MG63 (cell line): ENCODE measurements at regions not wholly inside any gene's neighbourhood (a gene's known extent, or its start where the extent isn't known, plus 50 kb on each side); places are given as distances from the start of the nearest gene placed in this dataset.

Experiments used
- DNase-seq: peaks from one replicate; pipeline ENCODE4 v3.0.0-alpha.2; 2020
- H3K27me3 ChIP-seq: fragments of 250-450 bp; sonication (Bioruptor Pico); 2 replicates; pipeline ENCODE4 v1.5.1; 2020; ENCODE audit warnings: mild to moderate bottlenecking, moderate library complexity
- H3K36me3 ChIP-seq: fragments of 250-450 bp; sonication (Bioruptor Pico); 2 replicates; pipeline ENCODE4 v1.5.1; 2020; ENCODE audit warnings: mild to moderate bottlenecking, moderate library complexity
- H3K4me3 ChIP-seq: fragments of 250-450 bp; sonication (Bioruptor Pico); 2 replicates; pipeline ENCODE4 v1.5.1; 2020; ENCODE audit warnings: mild to moderate bottlenecking, moderate library complexity
- H3K9me3 ChIP-seq: fragments of 250-450 bp; sonication (Bioruptor Pico); 2 replicates; pipeline ENCODE4 v1.5.1; 2020; ENCODE audit warnings: mild to moderate bottlenecking, moderate library complexity

DNA sequence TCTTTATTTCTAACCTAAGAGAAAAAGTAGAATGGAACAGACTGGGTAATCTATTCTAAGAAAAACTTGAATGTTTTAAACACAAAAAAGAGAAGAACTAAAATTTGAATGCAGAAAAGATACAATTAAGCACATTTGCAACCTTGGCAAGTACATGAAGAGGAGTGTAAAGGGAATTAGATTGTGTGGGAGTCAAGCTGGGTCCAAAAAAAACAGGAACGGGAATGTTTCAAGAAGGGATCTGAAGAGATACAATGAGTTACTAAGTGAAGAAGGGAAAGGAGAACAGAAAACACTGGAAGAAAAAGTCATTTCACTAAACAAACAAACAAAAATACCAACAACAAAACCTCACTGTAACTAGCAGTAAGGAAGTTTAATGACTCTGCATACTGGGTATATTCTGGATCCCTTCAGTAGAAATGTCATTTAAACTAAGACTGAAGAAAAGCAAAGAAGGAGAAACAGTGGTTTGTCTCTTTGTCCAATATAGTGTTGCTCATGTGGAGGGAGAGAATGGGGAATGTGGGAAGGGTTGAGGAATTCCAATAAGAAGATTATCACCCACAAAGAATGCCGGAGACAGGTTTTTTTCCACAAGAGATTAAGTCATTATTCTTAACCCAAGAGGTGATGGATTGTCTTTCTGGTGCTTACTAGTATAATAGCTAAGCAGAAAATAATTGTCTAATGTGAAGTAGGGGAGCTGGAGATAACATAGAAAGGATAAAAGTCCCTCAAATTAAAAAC, 50.4 kb upstream of the PTPN13 start:
- Histone ChIP-seq H3K27me3 (no peaks in the 10 kb centered on the region), H3K9me3 (no peaks in the 10 kb centered on the region), H3K4me3 (no peak overlapping the region), H3K36me3 (no peaks in the 10 kb centered on the region)
- DNase-seq, result no peak

DNA sequence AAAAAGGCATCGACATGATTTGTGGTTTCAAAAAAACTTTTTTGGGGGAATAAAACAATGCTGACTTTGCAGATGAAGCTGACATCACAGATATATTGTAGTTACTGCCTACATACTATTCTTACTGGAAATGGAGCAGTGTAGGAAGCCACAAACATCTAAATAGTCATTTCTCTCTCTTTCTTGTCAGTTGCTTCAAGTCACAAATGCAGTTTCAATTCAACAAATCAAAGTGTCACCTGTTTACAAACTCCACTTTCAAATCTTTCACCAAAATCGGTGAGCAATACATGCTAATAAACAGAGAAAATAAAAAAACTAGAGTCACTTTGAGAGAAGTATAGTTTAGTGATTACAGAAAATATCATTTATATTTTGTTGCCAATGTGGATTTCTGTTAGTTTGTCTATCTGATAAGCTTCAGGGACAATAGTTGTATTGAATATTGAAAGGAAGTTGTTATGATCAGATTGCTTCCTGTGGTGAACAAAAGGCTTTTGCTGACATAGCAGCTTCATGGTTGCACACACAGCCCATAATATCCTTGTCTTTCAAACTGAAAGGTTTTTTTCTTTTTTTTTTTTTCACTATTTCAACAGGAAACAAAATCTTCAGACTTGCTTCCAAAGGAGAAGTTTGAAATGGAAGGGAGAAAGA, 49.7 kb upstream of the PTPN13 start:
- Histone ChIP-seq H3K36me3 (no peaks in the 10 kb centered on the region), H3K4me3 (no peak overlapping the region), H3K27me3 (no peaks in the 10 kb centered on the region), H3K9me3 (no peaks in the 10 kb centered on the region)
- DNase-seq, result no peak
